LNCaP clone FGC (cell line): ENCODE measurements at regions not wholly inside any gene's neighbourhood (a gene's known extent, or its start where the extent isn't known, plus 50 kb on each side); places are given as distances from the start of the nearest gene placed in this dataset.

Experiments
- DNase-seq: peaks from one replicate; pipeline ENCODE4 v3.0.0-alpha.2; 2011; ENCODE audit warnings: low read depth
- H3K4me3 ChIP-seq: 2 replicates; pipeline ENCODE4 v1.5.1; 2011; ENCODE audit warnings: mild to moderate bottlenecking, low read depth, low read length, control low read depth
- CTCF ChIP-seq: IDR thresholded peaks from 2 replicates; pipeline ENCODE4 v1.5.1; 2012; ENCODE audit warnings: mild to moderate bottlenecking; ENCODE audit not compliant: control insufficient read depth, insufficient read depth; ENCODE audit errors: extremely low read depth

- DNase-seq: no peak
- no peak overlapping the region for H3K4me3 ChIP-seq
- TF ChIP-seq CTCF: no peak
These were observed 220.9 kb upstream of the KIAA1217 start for GRCh38 chr10:23988006-23988405.

- TF ChIP-seq CTCF: peak; percentile 84
- DNase-seq: peak; percentile 46
- no peak overlapping the region for H3K4me3 ChIP-seq
These were observed 214.4 kb upstream of the KIAA1217 start for GRCh38 chr10:23994459-23995046.

GRCh38 chr10:23999445-23999844 lies 209.5 kb upstream of the KIAA1217 start:
- no peak overlapping the region for H3K4me3 ChIP-seq
- no peak for TF ChIP-seq CTCF
- no peak for DNase-seq

- H3K4me3 ChIP-seq: no peak overlapping the region
- TF ChIP-seq CTCF: no peak
- DNase-seq: no peak
These were observed 208.6 kb upstream of the KIAA1217 start for GRCh38 chr10:24000271-24000813.

GRCh38 chr10:24006741-24007140 lies 202.2 kb upstream of the KIAA1217 start:
- no peak for DNase-seq
- TF ChIP-seq CTCF: no peak
- no peak overlapping the region for H3K4me3 ChIP-seq

GRCh38 chr10:24007359-24007758 lies 201.6 kb upstream of the KIAA1217 start:
- no peak for TF ChIP-seq CTCF
- no peak overlapping the region for H3K4me3 ChIP-seq
- DNase-seq: no peak
